CD4-positive, alpha-beta memory T cell (primary cell): ENCODE measurements at regions not wholly inside any gene's neighbourhood (a gene's known extent, or its start where the extent isn't known, plus 50 kb on each side); places are given as distances from the start of the nearest gene placed in this dataset.
"Not testable (repeated sequence)": the region's sequence is repeated elsewhere in the genome, so short reads cannot be mapped to it uniquely, and the experiment has no call there.

Experiments used
- CTCF ChIA-PET: fragments of 350-600 bp; sonication (Branson Sonifier 250); formaldehyde crosslinking; loops from one replicate; lab custom pipeline; 2021; ENCODE audit warnings: inconsistent platforms; ENCODE audit not compliant: partially characterized antibody; lab: Charles Lee
- POLR2A ChIA-PET: fragments of 350-600 bp; sonication (Branson Sonifier 250); formaldehyde crosslinking; loops from one replicate; lab custom pipeline; 2021; ENCODE audit not compliant: partially characterized antibody; lab: Charles Lee
- DNase-seq, 5 donors: peaks; one replicate each; pipeline versions ENCODE4 v3.0.0 to v3.0.0-alpha.2; 2020 to 2022; ENCODE audit warnings: mixed read lengths in 1 of 5
- H3K27ac ChIP-seq: one replicate; pipeline ENCODE4 v1.7.0; 2013; ENCODE audit warnings: low read depth, low read length
- H3K27me3 ChIP-seq: 2 replicates; pipeline ENCODE4 v1.7.0; 2013; ENCODE audit warnings: mild to moderate bottlenecking, low read length, moderate library complexity; ENCODE audit not compliant: insufficient read depth
- H3K36me3 ChIP-seq: 2 replicates; pipeline ENCODE4 v1.7.0; 2013; ENCODE audit warnings: mild to moderate bottlenecking, low read length, moderate library complexity; ENCODE audit not compliant: insufficient read depth
- H3K4me1 ChIP-seq: 2 replicates; pipeline ENCODE4 v1.7.0; 2013; ENCODE audit warnings: mild to moderate bottlenecking, low read length, moderate library complexity; ENCODE audit not compliant: insufficient read depth
- H3K4me3 ChIP-seq, 2 donors: one replicate each; pipeline ENCODE4 v1.7.0; 2013; ENCODE audit warnings: low read length in 2 of 2, mild to moderate bottlenecking in 1 of 2
- H3K9me3 ChIP-seq, 2 donors: one replicate each; pipeline ENCODE4 v1.7.0; 2013; ENCODE audit warnings: low read length in 2 of 2, control low read depth in 1 of 2; ENCODE audit not compliant: control insufficient read depth in 1 of 2
- H3K27ac Mint-ChIP-seq, 7 donors: one replicate each; pipeline ENCODE4 v1.8.0; 2020 to 2021; ENCODE audit warnings: mixed read lengths in 7 of 7, mild to moderate bottlenecking in 6 of 7, inconsistent platforms in 3 of 7, moderate library complexity in 3 of 7
- H3K27me3 Mint-ChIP-seq, 2 donors: one replicate each; pipeline ENCODE4 v1.8.0; 2020 to 2021; ENCODE audit warnings: mixed read lengths in 2 of 2
- H3K36me3 Mint-ChIP-seq, 2 donors: one replicate each; pipeline ENCODE4 v1.8.0; 2020 to 2021; ENCODE audit warnings: mixed read lengths in 2 of 2, inconsistent platforms in 1 of 2, mild to moderate bottlenecking in 1 of 2
- H3K4me1 Mint-ChIP-seq, 4 donors: one replicate each; pipeline ENCODE4 v1.8.0; 2020 to 2021; ENCODE audit warnings: mixed read lengths in 4 of 4, mild to moderate bottlenecking in 1 of 4
- H3K4me3 Mint-ChIP-seq, 8 donors: one replicate each; pipeline ENCODE4 v1.8.0; 2020 to 2021; ENCODE audit warnings: mixed read lengths in 8 of 8, mild to moderate bottlenecking in 7 of 8, moderate library complexity in 6 of 8, inconsistent platforms in 3 of 8
- H3K9me3 Mint-ChIP-seq, 8 donors: one replicate each; pipeline ENCODE4 v1.8.0; 2020 to 2021; ENCODE audit warnings: mixed read lengths in 8 of 8, mild to moderate bottlenecking in 5 of 8, inconsistent platforms in 3 of 8, moderate library complexity in 1 of 8
- intact Hi-C: fragments of 100-400 bp; cut with micrococcal nuclease; formaldehyde crosslinking; loops from one replicate; pipeline ENCODE4 v1.15.1; 2023

- Mint-ChIP-seq H3K27me3 (no peaks in the 10 kb centered on the region), H3K4me1 (no peaks in the 10 kb centered on the region), H3K27ac (no peak overlapping the region), H3K36me3 (no peaks in the 10 kb centered on the region), H3K4me3 (no peak overlapping the region), H3K9me3 (peaks cover 0 to 2% (median 0%) of the 10 kb centered on the region in 8 donors)
- Histone ChIP-seq H3K36me3 (no peaks in the 10 kb centered on the region), H3K27me3 (no peaks in the 10 kb centered on the region), H3K27ac (no peak overlapping the region), H3K4me1 (no peaks in the 10 kb centered on the region), H3K9me3 (no peaks in the 10 kb centered on the region), H3K4me3 (no peak overlapping the region)
- no peak for DNase-seq
- CTCF ChIA-PET = no interaction called here
- POLR2A ChIA-PET = no interaction called here
- intact Hi-C loops = no loop called here
Measured at GRCh38 chr2:16091576-16092282, 151.4 kb downstream of the MYCN start.

GRCh38 chr2:16090650-16091575, 150.6 kb downstream of the MYCN start:
- Mint-ChIP-seq H3K27me3 (no peaks in the 10 kb centered on the region), H3K27ac (no peak overlapping the region), H3K36me3 (no peaks in the 10 kb centered on the region), H3K9me3 (peaks cover 0 to 2% (median 0%) of the 10 kb centered on the region in 8 donors), H3K4me3 (no peak overlapping the region), H3K4me1 (no peaks in the 10 kb centered on the region)
- ChIA-PET POLR2A (no interaction called here), CTCF (no interaction called here)
- DNase-seq = no peak
- Histone ChIP-seq H3K4me3 (no peak overlapping the region), H3K36me3 (no peaks in the 10 kb centered on the region), H3K27me3 (no peaks in the 10 kb centered on the region), H3K9me3 (no peaks in the 10 kb centered on the region), H3K27ac (no peak overlapping the region), H3K4me1 (no peaks in the 10 kb centered on the region)
- intact Hi-C loops = no loop called here

DNA sequence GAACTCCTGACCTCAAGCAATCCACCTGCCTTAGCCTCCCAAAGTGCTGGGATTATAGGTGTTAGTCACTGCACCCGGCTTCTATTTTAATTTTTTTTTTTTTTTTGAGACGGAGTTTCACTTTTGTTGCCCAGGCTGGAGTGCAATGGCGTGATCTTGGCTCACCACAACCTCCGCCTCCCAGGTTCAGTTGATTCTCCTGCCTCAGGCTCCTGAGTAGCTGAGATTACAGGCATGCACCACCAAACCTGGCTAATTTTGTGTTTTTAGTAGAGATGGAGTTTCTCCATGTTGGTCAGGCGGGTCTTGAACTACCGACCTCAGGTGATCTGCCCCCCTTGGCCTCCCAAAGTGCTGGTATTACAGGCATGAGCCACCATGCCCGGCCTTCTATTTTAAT, 149.1 kb downstream of the MYCN start:
- H3K4me3 ChIP-seq, H3K36me3 ChIP-seq, H3K27me3 Mint-ChIP-seq, H3K27ac ChIP-seq, H3K4me3 Mint-ChIP-seq, H3K36me3 Mint-ChIP-seq, H3K9me3 Mint-ChIP-seq, H3K27me3 ChIP-seq, H3K27ac Mint-ChIP-seq, H3K9me3 ChIP-seq, POLR2A ChIA-PET, H3K4me1 Mint-ChIP-seq, CTCF ChIA-PET, DNase-seq, intact Hi-C loops, H3K4me1 ChIP-seq: not testable (repeated sequence)

GRCh38 chr2:16088802-16089112, 148.4 kb downstream of the MYCN start:
- H3K27me3 ChIP-seq = no peaks in the 10 kb centered on the region
- H3K27ac ChIP-seq = no peak overlapping the region
- ChIA-PET POLR2A (no interaction called here), CTCF (no interaction called here)
- no peaks in the 10 kb centered on the region for H3K4me1 ChIP-seq
- no peak overlapping the region for H3K4me3 ChIP-seq
- no peaks in the 10 kb centered on the region for H3K4me1 Mint-ChIP-seq
- intact Hi-C loops = no loop called here
- H3K27ac Mint-ChIP-seq = no peak overlapping the region
- no peak overlapping the region for H3K4me3 Mint-ChIP-seq
- H3K36me3 ChIP-seq = no peaks in the 10 kb centered on the region
- H3K27me3 Mint-ChIP-seq = no peaks in the 10 kb centered on the region
- no peaks in the 10 kb centered on the region for H3K9me3 ChIP-seq
- DNase-seq = no peak
- H3K9me3 Mint-ChIP-seq = peaks cover 0 to 2% (median 0%) of the 10 kb centered on the region in 8 donors
- H3K36me3 Mint-ChIP-seq = no peaks in the 10 kb centered on the region

DNA sequence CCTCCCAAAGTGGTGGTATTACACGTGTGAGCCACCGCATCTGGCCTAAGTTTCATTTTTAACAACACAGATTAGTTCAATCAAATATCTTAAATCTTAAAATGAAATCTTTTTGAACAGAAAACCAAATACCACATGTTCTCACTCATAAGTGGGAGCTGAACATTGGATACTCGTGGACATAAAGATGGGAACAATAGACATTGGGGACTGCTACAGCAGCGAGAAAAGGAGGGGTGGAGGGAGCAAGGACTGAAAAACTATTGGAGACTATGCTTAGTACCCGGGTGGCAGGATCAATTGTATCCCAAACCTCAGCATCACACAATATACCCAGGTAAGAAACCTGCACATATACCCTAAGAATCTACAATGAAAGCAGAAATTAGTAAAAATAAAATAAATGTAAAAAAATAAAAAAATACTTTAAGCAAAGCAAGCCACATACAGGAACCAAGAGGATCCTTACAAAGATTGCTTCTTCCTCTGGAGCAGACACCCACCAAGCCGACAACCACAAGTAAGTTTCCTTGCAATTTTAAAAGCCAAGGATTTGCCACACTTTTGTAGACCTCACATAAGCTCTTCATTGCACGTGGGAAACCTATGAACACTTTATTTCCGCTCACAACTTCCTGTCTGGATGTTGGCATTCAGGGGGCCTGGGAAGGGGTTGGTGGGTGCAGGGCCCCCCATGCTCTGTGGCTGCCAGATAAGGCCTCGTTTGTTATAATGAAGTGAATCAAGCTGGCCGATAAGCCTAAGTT, 147.9 kb downstream of the MYCN start:
- CTCF ChIA-PET = no interaction called here
- Histone ChIP-seq H3K27ac (no peak overlapping the region), H3K9me3 (no peaks in the 10 kb centered on the region), H3K27me3 (no peaks in the 10 kb centered on the region), H3K4me1 (no peaks in the 10 kb centered on the region), H3K36me3 (no peaks in the 10 kb centered on the region), H3K4me3 (no peak overlapping the region)
- POLR2A ChIA-PET = no interaction called here
- Mint-ChIP-seq H3K4me1 (no peaks in the 10 kb centered on the region), H3K9me3 (peaks cover 0 to 2% (median 0%) of the 10 kb centered on the region in 8 donors), H3K4me3 (no peak overlapping the region), H3K27me3 (no peaks in the 10 kb centered on the region), H3K27ac (no peak overlapping the region), H3K36me3 (no peaks in the 10 kb centered on the region)
- intact Hi-C loops = no loop called here
- DNase-seq = no peak

DNA sequence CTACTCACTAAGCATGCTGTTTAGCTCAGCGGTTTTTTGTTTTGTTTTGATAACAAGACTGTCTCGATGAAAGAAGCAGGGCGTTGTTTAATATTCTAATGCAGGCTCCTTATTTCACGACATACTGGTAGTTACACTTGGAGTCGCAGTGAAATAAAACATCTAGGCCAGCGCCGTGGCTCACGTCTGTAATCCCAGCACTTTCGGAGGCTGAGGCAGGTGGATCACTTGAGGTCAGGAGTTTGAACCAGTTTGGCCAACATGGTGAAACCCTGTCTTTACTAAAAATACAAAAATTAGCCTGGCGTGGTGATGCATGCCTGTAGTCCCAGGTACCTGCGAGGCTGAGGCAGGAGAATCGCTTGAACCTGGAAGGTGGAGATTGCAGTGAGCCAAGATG, 145.8 kb downstream of the MYCN start:
- POLR2A ChIA-PET, intact Hi-C loops, H3K9me3 Mint-ChIP-seq, H3K9me3 ChIP-seq, H3K4me1 ChIP-seq, H3K36me3 ChIP-seq, H3K27me3 ChIP-seq, CTCF ChIA-PET, H3K4me3 ChIP-seq, H3K27ac ChIP-seq, H3K4me1 Mint-ChIP-seq, DNase-seq, H3K27me3 Mint-ChIP-seq, H3K4me3 Mint-ChIP-seq, H3K36me3 Mint-ChIP-seq, H3K27ac Mint-ChIP-seq: not testable (repeated sequence)

- Mint-ChIP-seq H3K27ac (no peak overlapping the region), H3K9me3 (no peaks in the 10 kb centered on the region), H3K27me3 (no peaks in the 10 kb centered on the region), H3K4me3 (no peak overlapping the region), H3K4me1 (no peaks in the 10 kb centered on the region), H3K36me3 (no peaks in the 10 kb centered on the region)
- no peaks in the 10 kb centered on the region for H3K9me3 ChIP-seq
- H3K4me1 ChIP-seq = no peaks in the 10 kb centered on the region
- H3K36me3 ChIP-seq = no peaks in the 10 kb centered on the region
- intact Hi-C loops = no loop called here
- no peak overlapping the region for H3K27ac ChIP-seq
- DNase-seq = no peak
- no peak overlapping the region for H3K4me3 ChIP-seq
- ChIA-PET CTCF (no interaction called here), POLR2A (no interaction called here)
- H3K27me3 ChIP-seq = no peaks in the 10 kb centered on the region
Measured at GRCh38 chr2:16085073-16085472, 144.7 kb downstream of the MYCN start.
